BJ (cell line): ENCODE measurements at regions not wholly inside any gene's neighbourhood (a gene's known extent, or its start where the extent isn't known, plus 50 kb on each side); places are given as distances from the start of the nearest gene placed in this dataset.

ENCODE experiments used
- CTCF ChIA-PET: fragments of 350-600 bp; formaldehyde crosslinking; extraction: SDS; loops from one replicate; lab custom pipeline; 2021; ENCODE audit warnings: antibody characterized with exemption, inconsistent platforms; lab: Yijun Ruan, JAX
- POLR2A ChIA-PET: fragments of 300-600 bp; sonication (Branson Sonifier 250); formaldehyde crosslinking; extraction: SDS; loops from one replicate; lab custom pipeline; 2021; ENCODE audit warnings: antibody characterized with exemption; lab: Charles Lee
- DNase-seq: peaks from one replicate; pipeline ENCODE4 v3.0.0-alpha.2; 2011; ENCODE audit warnings: low read depth
- H3K27me3 ChIP-seq: 2 replicates; pipeline ENCODE4 v1.6.0; 2011; ENCODE audit warnings: low read length; ENCODE audit not compliant: control insufficient read depth, insufficient read depth
- H3K36me3 ChIP-seq: 2 replicates; pipeline ENCODE4 v1.5.1; 2011; ENCODE audit warnings: low read length; ENCODE audit not compliant: control insufficient read depth, insufficient read depth
- H3K4me3 ChIP-seq: 2 replicates; pipeline ENCODE4 v1.5.1; 2011; ENCODE audit warnings: low read depth, mild to moderate bottlenecking, control low read depth, low read length
- TF ChIP-seq, protein P1 (sequence below): IDR thresholded peaks from 2 replicates; pipeline ENCODE4 v1.5.1; 2011; ENCODE audit warnings: low read depth, mild to moderate bottlenecking, control low read depth, inconsistent platforms, low read length, moderate library complexity; ENCODE audit not compliant: insufficient read depth

DNA sequence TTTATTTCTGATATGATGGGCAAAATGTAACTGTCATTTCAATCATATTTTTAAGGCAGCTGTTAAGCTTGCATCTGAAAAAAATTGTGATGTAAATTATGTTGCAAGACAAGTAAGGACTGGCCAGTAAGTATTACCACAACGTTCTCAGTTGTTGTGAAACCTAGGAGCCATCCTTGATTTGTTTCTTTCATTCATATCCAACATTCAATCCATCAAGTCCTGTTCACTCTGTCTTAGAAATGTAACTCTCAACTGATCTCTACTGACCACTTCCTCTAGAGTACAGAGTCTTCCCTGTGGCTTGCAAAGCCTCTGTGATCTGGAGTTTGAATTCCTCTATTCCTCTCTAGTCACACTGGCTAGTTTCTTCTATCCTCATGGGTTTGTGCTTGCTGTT, 161.4 kb upstream of the MAD2L1 start:
- no peaks in the 10 kb centered on the region for H3K36me3 ChIP-seq
- H3K27me3 ChIP-seq: no peaks in the 10 kb centered on the region
- POLR2A ChIA-PET: no interaction called here
- TF ChIP-seq, protein P1, sequence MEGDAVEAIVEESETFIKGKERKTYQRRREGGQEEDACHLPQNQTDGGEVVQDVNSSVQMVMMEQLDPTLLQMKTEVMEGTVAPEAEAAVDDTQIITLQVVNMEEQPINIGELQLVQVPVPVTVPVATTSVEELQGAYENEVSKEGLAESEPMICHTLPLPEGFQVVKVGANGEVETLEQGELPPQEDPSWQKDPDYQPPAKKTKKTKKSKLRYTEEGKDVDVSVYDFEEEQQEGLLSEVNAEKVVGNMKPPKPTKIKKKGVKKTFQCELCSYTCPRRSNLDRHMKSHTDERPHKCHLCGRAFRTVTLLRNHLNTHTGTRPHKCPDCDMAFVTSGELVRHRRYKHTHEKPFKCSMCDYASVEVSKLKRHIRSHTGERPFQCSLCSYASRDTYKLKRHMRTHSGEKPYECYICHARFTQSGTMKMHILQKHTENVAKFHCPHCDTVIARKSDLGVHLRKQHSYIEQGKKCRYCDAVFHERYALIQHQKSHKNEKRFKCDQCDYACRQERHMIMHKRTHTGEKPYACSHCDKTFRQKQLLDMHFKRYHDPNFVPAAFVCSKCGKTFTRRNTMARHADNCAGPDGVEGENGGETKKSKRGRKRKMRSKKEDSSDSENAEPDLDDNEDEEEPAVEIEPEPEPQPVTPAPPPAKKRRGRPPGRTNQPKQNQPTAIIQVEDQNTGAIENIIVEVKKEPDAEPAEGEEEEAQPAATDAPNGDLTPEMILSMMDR: no peak
- CTCF ChIA-PET: no interaction called here
- DNase-seq: no peak
- no peak overlapping the region for H3K4me3 ChIP-seq

DNA sequence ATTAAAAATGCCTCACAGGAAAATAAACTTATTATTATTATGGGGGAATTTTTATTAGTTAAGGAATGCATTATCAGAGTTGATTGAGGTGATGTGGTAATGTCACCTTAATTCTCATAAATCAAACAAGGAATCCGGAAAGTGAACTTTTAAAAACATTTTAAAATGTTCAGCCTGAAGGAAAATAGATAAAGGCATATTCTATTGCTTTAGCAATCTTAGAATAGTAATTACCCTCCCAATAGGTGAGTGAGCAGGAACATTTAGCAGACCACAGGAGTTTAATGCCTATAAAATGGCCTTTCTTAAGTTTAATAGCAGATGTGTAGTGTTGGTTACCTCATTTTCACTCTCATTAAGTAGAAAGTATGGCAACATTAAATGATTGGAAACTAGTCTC, 160.9 kb upstream of the MAD2L1 start:
- no peak for DNase-seq
- TF ChIP-seq, protein P1: no peak
- ChIA-PET CTCF (no interaction called here), POLR2A (no interaction called here)
- Histone ChIP-seq H3K36me3 (no peaks in the 10 kb centered on the region), H3K4me3 (no peak overlapping the region), H3K27me3 (no peaks in the 10 kb centered on the region)

DNA sequence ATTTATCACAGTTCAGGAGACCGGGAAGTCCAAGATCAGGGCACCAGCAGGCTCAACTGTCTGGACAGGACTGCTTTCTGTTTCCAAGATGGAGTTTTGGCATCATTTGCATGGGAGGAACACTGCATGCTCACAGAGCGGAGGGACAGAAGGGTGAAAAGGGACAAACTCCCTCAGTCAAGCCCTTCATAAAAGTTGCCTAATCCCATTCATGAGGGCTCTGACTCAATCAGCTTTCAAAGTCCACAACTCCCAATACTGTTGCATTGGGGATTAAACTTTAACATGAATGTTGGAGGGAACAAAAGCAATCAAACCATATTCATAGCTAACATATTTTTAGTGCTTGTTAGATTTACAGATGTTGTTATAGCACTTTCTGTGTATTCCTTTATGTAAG, 158.9 kb upstream of the MAD2L1 start:
- POLR2A ChIA-PET: interaction anchor here (0.6 kb wide), 1 partner anchor 219 kb away, joined by 3 read pairs; no protein-coding TSS in a partner anchor
- TF ChIP-seq, protein P1: no peak
- CTCF ChIA-PET: interaction anchor here (0.6 kb wide), 1 partner anchor 115 kb away, joined by 3 read pairs; no protein-coding TSS in a partner anchor

DNA sequence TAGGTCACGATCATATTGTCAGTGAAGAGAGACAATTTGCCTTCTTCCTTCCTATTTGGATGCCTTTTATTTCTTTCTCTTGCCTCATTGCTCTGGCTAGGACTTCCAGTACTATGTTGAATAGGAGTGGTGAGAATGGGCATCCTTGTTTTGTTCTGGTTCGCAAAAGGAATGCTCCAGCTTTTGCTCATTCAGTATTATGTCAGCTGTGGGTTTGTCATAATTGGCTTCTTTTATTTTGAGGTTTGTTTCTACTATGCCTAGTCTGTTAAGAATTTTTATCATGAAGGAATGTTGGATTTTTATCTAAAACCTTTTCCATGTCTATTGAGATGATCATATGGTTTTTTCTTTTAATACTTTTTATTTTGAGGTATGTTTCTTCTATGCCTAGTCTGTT, 152.3 kb upstream of the MAD2L1 start:
- Histone ChIP-seq H3K4me3 (no peak overlapping the region), H3K27me3 (no peaks in the 10 kb centered on the region), H3K36me3 (no peaks in the 10 kb centered on the region)
- ChIA-PET POLR2A (no interaction called here), CTCF (no interaction called here)
- no peak for DNase-seq
- TF ChIP-seq, protein P1: no peak

More for the DNA sequence above, 158.9 kb upstream of the MAD2L1 start:
- Histone ChIP-seq H3K36me3 (no peaks in the 10 kb centered on the region), H3K27me3 (no peaks in the 10 kb centered on the region), H3K4me3 (no peak overlapping the region)
- no peak for DNase-seq

DNA sequence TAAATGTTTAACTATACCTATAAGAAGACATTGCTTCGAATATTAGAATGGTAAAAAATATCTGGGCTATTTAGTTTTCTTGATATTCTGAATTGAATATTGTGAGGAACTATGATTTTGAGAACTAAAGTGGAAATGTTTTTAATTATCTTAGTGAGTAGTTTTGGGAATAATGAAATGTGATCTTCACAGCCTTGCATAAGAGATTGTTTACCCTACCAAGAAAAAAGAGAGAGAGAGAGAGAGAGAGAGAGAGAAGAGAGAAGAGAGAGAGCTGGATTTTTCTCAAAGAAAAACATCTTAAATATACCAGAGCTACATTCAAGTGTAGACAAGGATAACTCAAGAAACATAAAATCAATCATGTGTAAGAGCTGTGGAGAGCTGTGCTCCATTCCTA, 148.7 kb upstream of the MAD2L1 start:
- Histone ChIP-seq H3K4me3 (no peak overlapping the region), H3K27me3 (no peaks in the 10 kb centered on the region), H3K36me3 (no peaks in the 10 kb centered on the region)
- DNase-seq: no peak
- TF ChIP-seq, protein P1: no peak
- POLR2A ChIA-PET: no interaction called here
- CTCF ChIA-PET: no interaction called here
